Gastroesophageal sphincter (tissue), 4 donors: ENCODE measurements at regions not wholly inside any gene's neighbourhood (a gene's known extent, or its start where the extent isn't known, plus 50 kb on each side); places are given as distances from the start of the nearest gene placed in this dataset.

Experiments used
- ATAC-seq: fragments of 150-250 bp; one replicate; pipeline ENCODE4 v1.9.1; 2016; ENCODE audit warnings: mild to moderate bottlenecking, moderate library complexity
- H3K27ac ChIP-seq, 4 donors: fragments of 200-600 bp; sonication (generic) in 3 of 4; 1 replicate in 3 of 4; 2 replicates in 1 of 4; pipeline ENCODE4 v1.5.1; 2016 to 2019
- H3K27me3 ChIP-seq: fragments of 200-600 bp; sonication (generic); one replicate; pipeline ENCODE4 v1.5.1; 2019
- H3K36me3 ChIP-seq, 2 donors: fragments of 200-600 bp; sonication (generic); one replicate each; pipeline ENCODE4 v1.5.1; 2019; ENCODE audit warnings: control low read depth in 1 of 2
- H3K4me1 ChIP-seq, 3 donors: fragments of 200-600 bp; sonication (generic); 1 replicate in 2 of 3; 2 replicates in 1 of 3; pipeline ENCODE4 v1.5.1; 2016 to 2019; ENCODE audit warnings: control low read depth in 2 of 3
- H3K4me3 ChIP-seq, 2 donors: fragments of 200-600 bp; sonication (generic); one replicate each; pipeline ENCODE4 v1.5.1; 2019; ENCODE audit warnings: mild to moderate bottlenecking in 1 of 2, moderate library complexity in 1 of 2
- H3K9me3 ChIP-seq, 3 donors: fragments of 200-600 bp; sonication (generic); one replicate each; pipeline ENCODE4 v1.5.1; 2017 to 2019; ENCODE audit warnings: control low read depth in 2 of 3
- CTCF ChIP-seq, 4 experiments: fragments of 200-600 bp in 2 of 4; fragments of 450-650 bp in 2 of 4; sonication (generic) in 1 of 4; IDR thresholded peaks; one replicate each; pipeline ENCODE4 v1.5.1; 2017 to 2019; ENCODE audit warnings: antibody characterized with exemption in 4 of 4, mild to moderate bottlenecking in 2 of 4, moderate library complexity in 2 of 4
- EP300 ChIP-seq: sonication (generic); formaldehyde crosslinking; IDR thresholded peaks from one replicate; pipeline ENCODE4 v1.6.1; 2017; ENCODE audit warnings: antibody characterized with exemption, mild to moderate bottlenecking
- POLR2A ChIP-seq, 2 donors: fragments of 450-650 bp; IDR thresholded peaks; one replicate each; pipeline ENCODE4 v1.6.1; 2017; ENCODE audit warnings: antibody characterized with exemption in 2 of 2, mild to moderate bottlenecking in 2 of 2, moderate library complexity in 1 of 2
- POLR2AphosphoS5 ChIP-seq: sonication (generic); formaldehyde crosslinking; IDR thresholded peaks from one replicate; pipeline ENCODE4 v1.6.1; 2017; ENCODE audit warnings: antibody characterized with exemption
- WGBS, 2 donors: methylation state at CpG; one replicate each; pipeline ENCODE4 v1.1.5; 2018; ENCODE audit warnings: low coverage in 1 of 2; 5-methylcytosine and 5-hydroxymethylcytosine counted together

- H3K36me3 ChIP-seq = no peaks in the 10 kb centered on the region
- TF ChIP-seq POLR2AphosphoS5 = no peak
- no peak for ATAC-seq
- peaks cover 0 to 4% (median 0%) of the 10 kb centered on the region in 3 donors for H3K4me1 ChIP-seq
- no peak overlapping the region for H3K27ac ChIP-seq
- no peak overlapping the region for H3K4me3 ChIP-seq
- no peaks in the 10 kb centered on the region for H3K27me3 ChIP-seq
- no peaks in the 10 kb centered on the region for H3K9me3 ChIP-seq
These were observed 613.6 kb downstream of the ZNF608 start for GRCh38 chr5:124132843-124133242.

GRCh38 chr5:124131466-124131865 lies 615.0 kb downstream of the ZNF608 start:
- TF ChIP-seq CTCF (IDR thresholded peaks at IDR 0.05) (no peak), EP300 (no peak), POLR2AphosphoS5 (no peak), POLR2A (IDR thresholded peaks at IDR 0.05) (no peak)
- WGBS, 2 donors = 76 to 77% methylated on average over 2 of the region's 2 CpGs
- Histone ChIP-seq H3K27ac (no peak overlapping the region), H3K27me3 (no peaks in the 10 kb centered on the region), H3K4me1 (peaks cover 0 to 12% (median 0%) of the 10 kb centered on the region in 3 donors), H3K36me3 (no peaks in the 10 kb centered on the region), H3K9me3 (no peaks in the 10 kb centered on the region), H3K4me3 (no peak overlapping the region)
- no peak for ATAC-seq

GRCh38 chr5:124130816-124131215 lies 615.6 kb downstream of the ZNF608 start:
- no peak for ATAC-seq
- Histone ChIP-seq H3K4me3 (no peak overlapping the region), H3K36me3 (no peaks in the 10 kb centered on the region), H3K4me1 (peaks cover 0 to 12% (median 0%) of the 10 kb centered on the region in 3 donors), H3K9me3 (no peaks in the 10 kb centered on the region), H3K27ac (no peak overlapping the region), H3K27me3 (no peaks in the 10 kb centered on the region)
- WGBS, 2 donors = 96% methylated on average over 6 of the region's 6 CpGs; no CpG with 5 or more reads in 1 of the 2 donors
- TF ChIP-seq POLR2AphosphoS5 (no peak), EP300 (no peak), POLR2A (IDR thresholded peaks at IDR 0.05) (no peak)

- ATAC-seq = no peak
These were observed 616.9 kb downstream of the CSNK1G3 start for GRCh38 chr5:124128867-124129266.

GRCh38 chr5:124126504-124127217 lies 614.7 kb downstream of the CSNK1G3 start:
- ATAC-seq = no peak
- Histone ChIP-seq H3K36me3 (no peaks in the 10 kb centered on the region), H3K27me3 (no peaks in the 10 kb centered on the region), H3K27ac (no peak overlapping the region), H3K4me3 (no peak overlapping the region), H3K9me3 (no peaks in the 10 kb centered on the region), H3K4me1 (peaks cover 0 to 30% (median 10%) of the 10 kb centered on the region in 3 donors)
- WGBS, 2 donors = 83 to 92% methylated on average over 5 of the region's 5 CpGs
- TF ChIP-seq CTCF (IDR thresholded peaks at IDR 0.05) = no peak
- no peak for TF ChIP-seq EP300
- no peak for TF ChIP-seq POLR2A (IDR thresholded peaks at IDR 0.05)
- no peak for TF ChIP-seq POLR2AphosphoS5

More at GRCh38 chr5:124128867-124129266, 616.9 kb downstream of the CSNK1G3 start:
- Histone ChIP-seq H3K9me3 (no peaks in the 10 kb centered on the region), H3K4me1 (peaks cover 0 to 28% (median 10%) of the 10 kb centered on the region in 3 donors), H3K4me3 (no peak overlapping the region), H3K36me3 (no peaks in the 10 kb centered on the region), H3K27me3 (no peaks in the 10 kb centered on the region), H3K27ac (no peak overlapping the region)
- no peak for TF ChIP-seq EP300
- no peak for TF ChIP-seq POLR2AphosphoS5
- no peak for TF ChIP-seq POLR2A (IDR thresholded peaks at IDR 0.05)
- TF ChIP-seq CTCF (IDR thresholded peaks at IDR 0.05) = no peak
- WGBS, 2 donors = 100% methylated on average over 2 of the region's 3 CpGs

- Histone ChIP-seq H3K27ac (peak overlapping the region in 1 of 4 donors; percentile 18), H3K36me3 (no peaks in the 10 kb centered on the region), H3K4me3 (no peak overlapping the region), H3K27me3 (no peaks in the 10 kb centered on the region), H3K4me1 (peaks cover 0 to 30% (median 10%) of the 10 kb centered on the region in 3 donors), H3K9me3 (no peaks in the 10 kb centered on the region)
- 25% methylated on average over 1 of the region's 1 CpG for WGBS, 2 donors
- TF ChIP-seq POLR2AphosphoS5 (no peak), CTCF (IDR thresholded peaks at IDR 0.05) (no peak), POLR2A (IDR thresholded peaks at IDR 0.05) (no peak), EP300 (no peak)
- no peak for ATAC-seq
These were observed 612.8 kb downstream of the CSNK1G3 start for GRCh38 chr5:124124711-124125229.
